ENCODE measurements at regions not wholly inside any gene's neighbourhood (a gene's known extent, or its start where the extent isn't known, plus 50 kb on each side); places are given as distances from the start of the nearest gene placed in this dataset.

DNA sequence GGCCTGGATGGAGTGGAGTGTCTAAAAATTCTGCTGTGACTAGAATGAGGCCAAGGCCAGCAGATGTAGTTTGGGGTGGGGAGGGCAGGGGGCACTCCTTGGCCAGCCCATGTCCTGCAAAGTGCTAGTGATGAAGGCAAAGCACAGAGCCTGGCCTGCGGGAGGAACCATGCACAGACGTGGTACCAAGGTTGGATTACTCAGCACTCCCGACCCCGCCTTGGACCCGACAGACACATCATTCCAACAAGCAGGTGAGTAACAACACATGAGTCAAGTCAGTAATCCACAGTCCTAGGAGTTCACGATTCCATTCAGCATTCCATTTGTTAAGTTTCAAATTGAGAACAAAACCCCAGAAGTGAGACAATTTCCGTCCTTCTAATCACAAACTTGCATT, 317.3 kb downstream of the TCERG1L start:
- no peak for DNase-seq

- no peak for DNase-seq
These were observed 316.7 kb downstream of the TCERG1L start for GRCh38 chr10:130994845-130995244.

DNA sequence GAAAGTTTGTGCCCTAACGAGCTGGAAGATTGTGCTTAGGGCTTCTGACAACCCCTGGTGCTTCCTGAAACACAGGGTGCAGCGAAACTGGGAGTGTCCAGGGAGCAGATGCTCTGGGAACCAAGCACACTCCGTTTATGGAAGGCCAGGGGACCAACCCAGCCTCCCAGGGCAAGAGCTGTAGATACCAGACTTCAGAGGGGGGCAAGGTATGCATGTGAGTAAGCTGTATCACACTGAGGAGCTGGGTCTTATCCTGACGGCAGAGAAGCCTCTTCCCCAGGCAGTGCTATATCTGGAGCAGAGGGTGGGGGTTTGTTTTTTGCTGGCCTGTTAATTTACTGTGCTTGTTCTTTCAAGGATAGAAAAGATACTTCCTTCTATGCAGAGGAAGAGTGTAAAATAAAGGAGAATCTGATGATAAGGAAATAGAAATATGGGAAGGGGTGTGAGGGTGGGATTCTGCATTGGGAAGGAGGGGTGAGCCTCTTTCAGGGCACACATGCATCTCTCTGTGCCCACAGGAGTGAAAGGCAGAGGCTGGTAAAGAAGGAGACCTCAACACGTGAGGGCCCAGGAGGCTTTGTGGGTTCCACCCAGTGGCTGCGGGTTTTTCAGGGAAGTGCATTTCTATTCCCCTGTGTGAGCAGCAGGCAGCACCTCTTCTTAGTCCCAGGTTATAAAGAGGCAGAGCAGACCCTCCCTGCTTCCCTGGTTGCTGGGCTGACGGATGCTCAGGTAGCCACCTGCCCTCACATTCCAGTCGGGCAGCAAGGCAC, 314.1 kb downstream of the TCERG1L start:
- no peak for DNase-seq

DNA sequence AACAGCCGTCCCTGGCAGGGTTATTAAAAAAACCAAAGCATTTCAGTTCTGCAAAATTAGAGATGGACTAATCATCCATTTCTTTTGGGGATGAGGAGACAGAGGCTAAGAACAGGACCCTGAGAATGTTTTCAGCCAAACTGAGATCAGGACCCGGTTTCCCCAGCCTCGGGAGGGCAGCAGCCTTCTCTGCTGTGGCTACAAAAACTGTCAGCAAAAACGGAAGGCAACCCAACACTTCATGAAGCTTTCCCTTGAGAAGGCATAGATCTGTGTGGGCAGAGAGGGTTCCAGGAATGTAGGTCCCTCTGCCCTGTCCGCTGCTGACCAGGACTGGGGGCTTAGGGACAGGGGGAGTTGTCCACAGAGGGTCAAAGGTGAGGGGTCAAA, 313.5 kb downstream of the TCERG1L start:
- no peak for DNase-seq

GRCh38 chr10:130998642-130999041, 312.9 kb downstream of the TCERG1L start:
- DNase-seq: no peak

GRCh38 chr10:130999376-131000202, 311.9 kb downstream of the TCERG1L start:
- no peak for DNase-seq

DNA sequence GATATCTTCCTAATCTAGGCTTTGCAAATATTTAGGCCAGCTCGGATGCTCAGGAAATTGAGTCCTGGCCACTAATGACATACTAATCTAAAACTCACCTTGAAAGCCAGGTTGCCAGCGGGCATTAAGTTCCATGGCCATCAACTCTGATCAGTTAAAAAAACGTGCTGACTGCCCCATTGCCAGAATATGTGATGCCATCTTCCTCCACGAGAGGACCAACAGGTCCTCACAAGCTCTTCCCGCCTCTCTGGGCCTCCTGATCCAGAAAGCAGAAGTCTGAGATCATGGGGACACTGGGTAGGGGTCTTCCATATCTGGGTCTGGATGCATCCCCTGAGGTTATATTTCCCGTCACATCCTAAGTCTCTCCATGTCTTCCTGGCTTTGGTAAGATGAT, 311.3 kb downstream of the TCERG1L start:
- no peak for DNase-seq

DNA sequence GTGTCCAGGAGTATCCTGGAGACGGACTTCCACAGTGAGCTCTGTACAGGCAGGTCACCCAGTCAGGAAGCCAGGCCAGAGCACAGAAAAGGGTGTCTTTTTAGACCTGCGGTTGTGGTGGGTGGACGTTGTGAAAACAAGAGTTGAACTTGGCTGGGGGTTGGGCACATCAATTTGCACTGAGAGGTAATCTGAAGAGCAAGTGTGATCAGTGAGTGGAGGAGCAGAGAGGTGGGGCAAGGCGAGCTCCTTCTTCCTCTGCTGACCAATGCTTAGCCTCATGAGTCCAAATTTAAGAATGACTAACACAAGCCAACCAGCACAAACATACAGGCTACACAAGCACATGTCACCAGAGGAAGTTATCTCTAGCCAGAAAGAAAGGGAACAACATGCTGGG, 310.8 kb downstream of the TCERG1L start:
- DNase-seq: no peak

DNA sequence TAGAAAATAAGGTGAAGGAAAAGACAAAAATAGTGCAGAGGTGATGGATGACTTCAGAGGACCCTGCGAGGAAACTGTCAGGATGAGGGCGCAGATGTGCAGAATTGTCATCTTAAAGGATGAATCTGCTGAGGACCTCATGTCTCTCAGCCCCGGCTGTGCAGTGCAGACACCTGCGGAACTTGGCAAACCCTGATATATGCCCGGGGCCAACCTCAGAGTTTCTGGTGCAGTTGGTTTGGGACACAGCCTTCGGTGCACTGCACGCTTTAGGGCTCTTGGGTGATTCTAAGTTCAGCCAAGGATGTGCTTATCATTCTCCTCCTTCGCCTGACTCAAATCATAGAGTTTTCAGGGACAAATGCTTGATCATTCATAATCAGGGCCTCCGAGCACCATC, 310.1 kb downstream of the TCERG1L start:
- DNase-seq: no peak

DNA sequence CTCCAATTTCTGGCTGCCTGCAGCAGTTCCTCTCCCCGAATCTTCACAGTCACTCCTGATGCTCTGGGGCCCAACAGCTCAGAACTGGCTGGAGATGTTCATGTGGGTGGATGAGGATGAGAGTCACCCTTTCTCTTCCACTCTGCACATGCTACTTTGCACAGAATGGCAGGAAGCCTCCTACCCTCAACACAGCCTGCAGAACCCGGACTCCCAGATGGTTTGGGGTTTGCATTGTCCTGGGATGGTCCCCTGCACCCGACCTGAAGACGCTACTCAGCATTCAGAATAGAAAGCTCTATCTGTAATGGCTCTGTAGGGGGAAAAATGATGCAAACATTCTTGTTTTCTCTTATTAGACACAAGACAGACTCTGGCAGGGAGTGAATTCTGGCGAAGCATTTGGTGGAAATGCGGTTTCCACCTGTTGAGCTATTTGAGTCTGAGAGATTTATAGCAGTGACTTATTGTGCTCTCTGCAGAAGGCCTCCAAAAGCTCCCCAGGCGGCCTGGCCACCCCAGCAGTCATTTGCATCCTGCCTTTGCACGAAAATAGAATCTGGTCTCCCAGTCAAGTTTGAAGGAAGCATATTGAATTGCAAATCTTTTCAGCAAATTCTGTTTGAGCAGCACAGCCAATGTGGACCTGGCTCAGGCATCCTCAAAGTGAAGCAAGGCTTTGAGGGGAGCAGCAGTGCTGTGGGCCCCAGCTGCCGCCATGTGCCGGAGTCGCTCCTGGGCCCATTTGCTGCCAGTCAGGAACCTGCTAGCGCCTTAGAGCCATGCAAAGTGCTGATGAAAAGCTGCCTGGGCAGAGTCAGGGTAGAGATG, 309.3 kb downstream of the TCERG1L start:
- no peak for DNase-seq

DNA sequence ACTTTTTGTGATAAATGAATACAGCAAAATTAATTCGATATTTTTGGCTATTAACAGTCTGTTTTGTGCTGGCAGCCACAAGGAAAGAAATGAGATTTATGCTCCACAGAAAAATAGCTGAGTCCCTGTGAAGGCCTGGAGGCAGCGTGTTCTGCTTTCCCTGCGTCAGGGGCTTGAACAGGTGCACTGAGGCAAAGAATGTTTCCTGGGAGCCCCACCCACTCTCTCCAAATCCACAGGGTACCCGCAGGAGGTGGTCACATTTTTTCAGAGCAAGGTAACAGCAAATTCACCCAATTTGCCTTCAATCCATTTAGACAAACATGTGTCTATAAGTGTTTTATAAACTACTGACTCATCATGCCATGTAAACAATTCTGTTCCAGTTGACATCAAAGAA, 308.1 kb downstream of the TCERG1L start:
- no peak for DNase-seq

- DNase-seq: no peak
These were observed 307.2 kb downstream of the TCERG1L start for GRCh38 chr10:131004276-131004675.

GRCh38 chr10:131006458-131007256, 304.9 kb downstream of the TCERG1L start:
- DNase-seq: no peak

DNA sequence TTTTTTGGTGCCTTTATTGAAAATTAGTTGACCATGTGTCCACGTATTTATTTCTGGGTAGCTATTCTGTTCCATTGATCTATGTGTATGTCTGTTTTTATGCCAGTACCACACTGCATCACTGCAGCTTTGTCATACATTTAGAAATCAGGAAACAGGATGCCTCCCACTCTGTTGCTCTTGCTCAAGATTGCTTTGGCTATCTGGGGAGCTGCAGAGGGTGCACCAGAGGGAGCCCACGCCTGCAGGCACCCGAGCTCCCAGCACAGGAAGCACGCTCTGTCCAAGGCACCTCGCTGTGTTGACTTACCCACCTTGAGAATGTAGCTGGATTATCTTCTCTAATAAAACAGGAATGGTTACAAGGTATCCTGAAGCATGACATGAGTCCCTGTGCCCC, 301.7 kb downstream of the TCERG1L start:
- DNase-seq: no peak

GRCh38 chr10:131010965-131011575, 300.5 kb downstream of the TCERG1L start:
- no peak for DNase-seq

- no peak for DNase-seq
These were observed 299.4 kb downstream of the TCERG1L start for GRCh38 chr10:131011936-131012640.

GRCh38 chr10:131012641-131012985, 298.9 kb downstream of the TCERG1L start:
- DNase-seq: no peak

DNA sequence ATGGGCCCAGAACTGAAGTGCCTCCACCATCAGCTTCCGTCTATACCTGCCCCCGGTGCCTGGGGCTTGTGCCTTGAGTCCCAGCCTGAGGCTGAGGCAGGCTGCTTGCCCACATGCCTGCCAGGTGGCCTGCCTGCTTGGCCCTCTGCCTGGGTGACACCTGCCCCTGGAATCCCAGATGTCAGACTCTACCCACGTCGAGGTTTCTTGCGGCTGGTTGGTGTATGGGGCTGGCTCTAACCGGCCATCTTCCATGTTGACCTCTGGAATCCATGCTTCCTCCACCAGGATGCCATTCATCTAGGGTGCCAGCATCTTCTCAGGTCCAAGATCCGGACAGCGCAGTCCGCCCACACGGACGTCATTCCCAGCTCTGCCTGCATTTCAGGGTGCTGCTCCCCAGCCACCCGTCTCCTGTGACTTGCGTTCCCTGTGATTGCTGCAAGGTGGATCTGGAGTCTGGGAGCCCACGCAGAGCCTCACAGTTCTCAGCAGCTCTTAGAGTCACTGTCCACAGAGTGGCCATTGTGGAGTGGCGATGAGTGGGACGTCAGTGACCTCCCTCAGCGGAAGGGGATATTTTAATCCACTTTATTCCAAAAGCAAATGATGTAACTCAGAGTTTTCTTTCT, 298.1 kb downstream of the TCERG1L start:
- DNase-seq: no peak

DNA sequence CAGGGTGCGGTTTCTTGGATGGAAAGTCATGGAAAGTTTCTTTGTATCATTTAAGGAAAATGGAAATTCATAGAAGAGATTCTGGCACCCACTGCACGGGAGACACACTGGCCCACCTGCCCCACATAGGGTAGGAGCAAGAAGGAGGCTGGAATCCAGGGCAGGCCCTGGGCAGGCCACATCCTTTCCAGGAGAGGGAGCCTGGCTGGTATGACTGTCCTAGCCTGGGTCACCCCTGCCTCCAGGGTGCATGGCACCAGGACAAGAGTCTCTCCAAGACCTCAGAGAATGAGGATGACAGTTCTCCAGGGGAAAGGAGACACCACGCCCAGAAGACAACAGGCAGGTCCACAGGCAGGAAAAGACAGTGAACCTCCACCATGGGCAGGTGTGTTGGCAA, 297.2 kb downstream of the TCERG1L start:
- DNase-seq: no peak

GRCh38 chr10:131015271-131015670, 296.2 kb downstream of the TCERG1L start:
- DNase-seq: no peak

DNA sequence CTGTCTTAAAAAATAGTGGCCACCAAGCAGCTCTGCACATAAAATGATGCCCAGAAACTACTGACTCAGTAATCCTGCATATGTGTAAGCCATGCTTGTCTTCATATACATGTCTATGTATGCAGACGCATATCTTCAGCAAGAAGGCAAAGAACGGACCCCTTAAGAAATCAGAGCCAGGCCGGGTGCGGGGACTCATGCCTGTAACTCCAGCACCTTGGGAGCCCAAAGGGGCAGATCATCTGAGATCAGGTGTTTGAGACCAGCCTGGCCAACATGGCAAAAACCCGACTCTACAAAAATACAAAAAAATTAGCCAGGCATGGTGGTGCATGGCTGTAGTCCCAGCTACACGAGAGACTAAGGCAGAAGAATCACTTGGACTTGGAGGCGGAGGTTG, 295.0 kb downstream of the TCERG1L start:
- no peak for DNase-seq

Data from activated CD4-positive, alpha-beta T cell treated with anti-CD3 and anti-CD28 coated beads, Interleukin-2, amount 50 U/mL, for 48 hours (primary cell).